ENCODE measurements at regions not wholly inside any gene's neighbourhood (a gene's known extent, or its start where the extent isn't known, plus 50 kb on each side); places are given as distances from the start of the nearest gene placed in this dataset.

GRCh38 chr13:59340151-59340550 is 823.6 kb downstream of the DIAPH3 start (continued):
- TF ChIP-seq ZNF462 (CRISPR knock-in tag; IDR thresholded peaks at IDR 0.05) (no peak), NANOG (IDR thresholded peaks at IDR 0.05; ENCODE audit: borderline replicate concordance) (no peak), CREB1 (CRISPR knock-in tag; IDR thresholded peaks at IDR 0.05; ENCODE audit: low read depth) (no peak), EZH2 (IDR thresholded peaks at IDR 0.05; ENCODE audit: low read depth, unreplicated experiment) (no peak), ZNF114 (CRISPR knock-in tag; IDR thresholded peaks at IDR 0.05) (no peak)

- Mint-ChIP-seq H3K9me3 (no peaks in the 10 kb centered on the region), H3K27me3 (ENCODE audit: insufficient read depth, low read depth, poor library complexity) (peaks cover 2% of the 10 kb centered on the region)
- no peak for ATAC-seq
- TF ChIP-seq NANOG (IDR thresholded peaks at IDR 0.05; ENCODE audit: borderline replicate concordance) (no peak), EZH2 (IDR thresholded peaks at IDR 0.05; ENCODE audit: low read depth, unreplicated experiment) (no peak), ZNF114 (CRISPR knock-in tag; IDR thresholded peaks at IDR 0.05) (no peak), CTCF (conservative IDR thresholded peaks at IDR 0.05; ENCODE audit: low read depth in 2 of 2) (no peak), REST (IDR thresholded peaks at IDR 0.05; ENCODE audit: unreplicated experiment) (no peak), ZNF331 (CRISPR knock-in tag; IDR thresholded peaks at IDR 0.05; ENCODE audit: low read depth) (no peak), STAT1 (IDR thresholded peaks at IDR 0.05; ENCODE audit: unreplicated experiment) (no peak), ETS1 (IDR thresholded peaks at IDR 0.05) (no peak), EZH2phosphoT487 (IDR thresholded peaks at IDR 0.05; ENCODE audit: unreplicated experiment) (no peak), JUNB (IDR thresholded peaks at IDR 0.05; ENCODE audit: unreplicated experiment) (no peak), CREB1 (CRISPR knock-in tag; IDR thresholded peaks at IDR 0.05; ENCODE audit: low read depth) (no peak)
Observed at GRCh38 chr13:59340581-59340980, 823.1 kb downstream of the DIAPH3 start.

More at GRCh38 chr13:59340581-59340980, 823.1 kb downstream of the DIAPH3 start:
- H3K36me3 ChIP-seq (ENCODE audit: insufficient read depth) = no peaks in the 10 kb centered on the region
- Mint-ChIP-seq H3K27ac (no peak overlapping the region), H3K4me1 (no peaks in the 10 kb centered on the region; the same call in 2 of the 3 replicates), H3K36me3 (ENCODE audit: low read depth) (no peaks in the 10 kb centered on the region), H3K4me3 (no peak overlapping the region)
- no peaks in the 10 kb centered on the region for H4K20me1 ChIP-seq (replicated peaks; ENCODE audit: insufficient read depth)
- H3K27ac ChIP-seq (ENCODE audit: low read depth) = no peak overlapping the region
- H3K9me2 ChIP-seq (ENCODE audit: insufficient read depth) = 0 out of 2 replicates have a peak, but pooled peaks cover 7% of the 10 kb centered on the region
- no peaks in the 10 kb centered on the region for H3K4me1 ChIP-seq (ENCODE audit: insufficient read depth)
- DNase-seq (ENCODE audit: low spot score) = no peak
- no peaks in the 10 kb centered on the region for H3F3A ChIP-seq (replicated peaks; ENCODE audit: low read depth)
- H3K4me3 ChIP-seq = no peak overlapping the region
- no peak overlapping the region for H3K4me2 ChIP-seq
- H3K79me2 ChIP-seq (replicated peaks; ENCODE audit: insufficient read depth) = no peaks in the 10 kb centered on the region
- H3K27me3 ChIP-seq (ENCODE audit: insufficient read depth) = no peaks in the 10 kb centered on the region
- no peak overlapping the region; the same call in 1 of the 2 replicates for H2AFZ ChIP-seq

Measured in GM23338 (cell line).